Gastroesophageal sphincter (tissue), 3 donors: ENCODE measurements at regions not wholly inside any gene's neighbourhood (a gene's known extent, or its start where the extent isn't known, plus 50 kb on each side); places are given as distances from the start of the nearest gene placed in this dataset.

ENCODE experiments used
- POLR2AphosphoS5 ChIP-seq: sonication (generic); formaldehyde crosslinking; IDR thresholded peaks from one replicate; pipeline ENCODE4 v1.6.1; 2017; ENCODE audit warnings: antibody characterized with exemption
- TF ChIP-seq, protein P1 (sequence below), 4 experiments: fragments of 200-600 bp in 2 of 4; fragments of 450-650 bp in 2 of 4; sonication (generic) in 1 of 4; IDR thresholded peaks; one replicate each; pipeline ENCODE4 v1.5.1; 2017 to 2019; ENCODE audit warnings: antibody characterized with exemption in 4 of 4, mild to moderate bottlenecking in 2 of 4, moderate library complexity in 2 of 4

DNA sequence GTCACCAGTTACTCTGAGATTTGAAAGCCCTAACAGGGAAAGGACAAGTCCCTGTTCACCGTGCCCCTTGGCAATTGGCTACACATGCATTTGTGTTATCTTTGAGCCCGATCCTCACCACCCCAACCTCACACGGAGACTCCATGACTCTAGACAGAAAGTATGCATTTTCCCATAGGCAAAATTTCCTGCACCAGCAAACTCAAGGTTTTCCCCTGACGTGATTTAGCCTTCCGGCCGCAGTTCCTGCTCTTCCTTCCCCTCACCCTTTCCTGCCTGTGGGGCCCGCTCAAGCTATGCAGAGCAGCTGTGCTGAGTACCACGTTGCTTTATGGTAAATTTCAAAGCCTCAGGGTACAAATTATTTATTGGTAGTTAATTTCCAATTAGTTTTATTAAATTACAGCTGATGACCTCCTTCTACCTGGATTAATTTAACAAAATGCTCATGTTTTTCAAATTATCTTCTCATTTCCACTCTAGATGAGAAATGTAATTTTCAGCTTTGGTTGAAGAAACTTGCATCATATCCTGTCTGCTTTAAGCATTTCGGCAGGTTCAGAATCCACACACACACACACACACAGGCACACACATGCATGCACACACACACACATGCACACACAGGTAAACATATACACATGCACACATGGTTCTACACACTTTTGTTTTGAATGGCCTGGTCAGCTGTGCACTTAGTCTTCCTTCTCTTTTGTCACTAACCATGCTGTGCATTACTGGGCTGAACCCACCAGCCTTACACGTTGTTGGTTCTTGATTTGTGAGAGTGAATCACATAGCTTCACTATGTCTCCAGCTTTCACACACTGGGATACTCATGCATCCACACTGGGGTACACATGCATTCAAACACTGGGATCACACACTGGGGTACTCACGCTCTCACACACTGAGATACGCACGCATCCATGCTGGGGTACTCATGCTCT, 283.1 kb upstream of the PITRM1 start:
- TF ChIP-seq, protein P1, sequence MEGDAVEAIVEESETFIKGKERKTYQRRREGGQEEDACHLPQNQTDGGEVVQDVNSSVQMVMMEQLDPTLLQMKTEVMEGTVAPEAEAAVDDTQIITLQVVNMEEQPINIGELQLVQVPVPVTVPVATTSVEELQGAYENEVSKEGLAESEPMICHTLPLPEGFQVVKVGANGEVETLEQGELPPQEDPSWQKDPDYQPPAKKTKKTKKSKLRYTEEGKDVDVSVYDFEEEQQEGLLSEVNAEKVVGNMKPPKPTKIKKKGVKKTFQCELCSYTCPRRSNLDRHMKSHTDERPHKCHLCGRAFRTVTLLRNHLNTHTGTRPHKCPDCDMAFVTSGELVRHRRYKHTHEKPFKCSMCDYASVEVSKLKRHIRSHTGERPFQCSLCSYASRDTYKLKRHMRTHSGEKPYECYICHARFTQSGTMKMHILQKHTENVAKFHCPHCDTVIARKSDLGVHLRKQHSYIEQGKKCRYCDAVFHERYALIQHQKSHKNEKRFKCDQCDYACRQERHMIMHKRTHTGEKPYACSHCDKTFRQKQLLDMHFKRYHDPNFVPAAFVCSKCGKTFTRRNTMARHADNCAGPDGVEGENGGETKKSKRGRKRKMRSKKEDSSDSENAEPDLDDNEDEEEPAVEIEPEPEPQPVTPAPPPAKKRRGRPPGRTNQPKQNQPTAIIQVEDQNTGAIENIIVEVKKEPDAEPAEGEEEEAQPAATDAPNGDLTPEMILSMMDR (IDR thresholded peaks at IDR 0.05) = no peak
- TF ChIP-seq POLR2AphosphoS5 = no peak
